ENCODE measurements at regions not wholly inside any gene's neighbourhood (a gene's known extent, or its start where the extent isn't known, plus 50 kb on each side); places are given as distances from the start of the nearest gene placed in this dataset.

DNA sequence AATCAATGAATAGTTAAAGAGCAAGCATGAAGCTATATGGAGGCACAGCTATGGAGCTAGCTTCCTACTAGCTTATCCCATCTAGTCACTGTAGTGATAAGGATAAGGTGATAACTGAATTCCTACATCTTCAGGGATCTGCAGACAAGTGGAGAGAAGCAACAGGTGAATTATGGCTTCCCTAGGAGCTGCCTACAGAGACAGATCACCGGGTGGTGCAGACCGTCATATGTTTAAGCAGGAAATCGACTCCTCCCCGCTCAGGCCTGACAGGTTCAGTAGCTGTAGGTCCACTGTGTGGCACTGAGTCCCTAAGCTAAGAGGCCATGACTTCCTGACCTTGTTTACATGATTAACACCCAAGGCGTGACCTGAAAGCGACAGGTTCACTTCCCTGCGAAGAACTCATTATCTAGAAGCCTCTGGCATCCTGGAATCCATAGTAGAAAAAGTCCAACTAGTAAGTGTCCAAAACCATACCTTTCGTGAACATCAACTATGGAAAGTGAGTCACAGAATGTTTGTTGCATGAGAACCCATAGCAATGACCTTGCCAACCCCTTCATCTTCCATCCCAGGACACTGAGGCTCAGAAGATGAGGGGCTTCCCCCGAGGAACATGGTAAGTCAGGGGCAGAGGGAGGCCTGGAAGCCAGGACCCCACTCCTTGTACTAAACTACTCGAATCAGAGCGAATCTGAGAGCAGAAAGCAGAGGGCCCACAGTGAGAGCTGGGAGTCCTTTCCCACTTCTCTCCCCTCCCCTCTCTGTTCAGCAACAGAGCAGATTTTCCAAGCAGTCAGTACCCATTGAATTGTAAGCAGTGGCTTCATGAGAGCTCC, 75.4 kb upstream of the CCND2 start:
- Histone ChIP-seq H3K27me3 (peaks cover 7% of the 10 kb centered on the region), H3K36me3 (replicated peaks in 1 of 2) (no peaks in the 10 kb centered on the region), H3K27ac (no peak overlapping the region), H3K9me3 (replicated peaks in 1 of 3) (no peaks in the 10 kb centered on the region), H3K4me1 (replicated peaks in 1 of 2) (no peaks in the 10 kb centered on the region), H3K4me3 (no peak overlapping the region)
- TF ChIP-seq POLR2A (IDR thresholded peaks at IDR 0.05), result no peak
- TF ChIP-seq, protein P1, sequence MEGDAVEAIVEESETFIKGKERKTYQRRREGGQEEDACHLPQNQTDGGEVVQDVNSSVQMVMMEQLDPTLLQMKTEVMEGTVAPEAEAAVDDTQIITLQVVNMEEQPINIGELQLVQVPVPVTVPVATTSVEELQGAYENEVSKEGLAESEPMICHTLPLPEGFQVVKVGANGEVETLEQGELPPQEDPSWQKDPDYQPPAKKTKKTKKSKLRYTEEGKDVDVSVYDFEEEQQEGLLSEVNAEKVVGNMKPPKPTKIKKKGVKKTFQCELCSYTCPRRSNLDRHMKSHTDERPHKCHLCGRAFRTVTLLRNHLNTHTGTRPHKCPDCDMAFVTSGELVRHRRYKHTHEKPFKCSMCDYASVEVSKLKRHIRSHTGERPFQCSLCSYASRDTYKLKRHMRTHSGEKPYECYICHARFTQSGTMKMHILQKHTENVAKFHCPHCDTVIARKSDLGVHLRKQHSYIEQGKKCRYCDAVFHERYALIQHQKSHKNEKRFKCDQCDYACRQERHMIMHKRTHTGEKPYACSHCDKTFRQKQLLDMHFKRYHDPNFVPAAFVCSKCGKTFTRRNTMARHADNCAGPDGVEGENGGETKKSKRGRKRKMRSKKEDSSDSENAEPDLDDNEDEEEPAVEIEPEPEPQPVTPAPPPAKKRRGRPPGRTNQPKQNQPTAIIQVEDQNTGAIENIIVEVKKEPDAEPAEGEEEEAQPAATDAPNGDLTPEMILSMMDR (IDR thresholded peaks at IDR 0.05), result no peak
- intact Hi-C loops (cut with DNase I), result no loop called here
- DNase-seq, result no peak
- 83 to 87% (median 85%) methylated on average over 9 to 11 of the region's 11 CpGs for WGBS, 4 donors

DNA sequence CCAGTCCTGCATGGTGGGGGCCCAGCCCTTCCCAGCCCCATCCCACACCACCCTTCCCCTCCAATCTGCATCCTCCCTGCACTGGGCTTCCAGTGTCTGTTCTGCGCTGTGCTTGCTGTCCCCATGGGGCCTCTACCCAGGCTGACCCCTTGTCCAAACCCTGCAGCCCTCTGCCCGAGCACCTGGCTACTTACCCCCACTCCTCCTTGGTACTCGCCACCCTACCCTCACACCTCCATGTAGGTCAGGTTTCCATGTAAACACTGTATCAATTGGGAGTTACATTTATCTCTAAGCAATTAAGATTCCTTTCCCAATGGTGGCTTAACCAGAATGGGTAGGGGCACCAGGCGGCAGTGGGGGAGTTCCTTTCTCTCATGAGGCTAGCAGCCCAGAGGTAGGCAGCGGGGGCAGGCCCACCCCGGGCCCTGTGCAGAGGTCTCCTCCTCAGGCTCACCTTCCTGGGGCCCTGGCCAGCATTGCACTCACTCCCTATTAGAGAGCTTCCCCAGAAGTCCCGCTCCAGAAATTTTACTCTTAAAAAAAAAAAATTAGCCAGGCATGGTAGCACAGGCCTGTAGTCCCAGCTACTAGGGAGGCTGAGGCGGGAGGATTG, 76.6 kb upstream of the CCND2 start:
- Histone ChIP-seq H3K4me3 (no peak overlapping the region), H3K36me3 (replicated peaks in 1 of 2) (no peaks in the 10 kb centered on the region), H3K27ac (no peak overlapping the region), H3K27me3 (peaks cover 7% of the 10 kb centered on the region), H3K4me1 (replicated peaks in 1 of 2) (no peaks in the 10 kb centered on the region), H3K9me3 (replicated peaks in 1 of 3) (no peaks in the 10 kb centered on the region)
- intact Hi-C loops (cut with DNase I), result no loop called here
- WGBS, 4 donors, result 91 to 94% (median 93%) methylated on average over 5 to 8 of the region's 8 CpGs
- TF ChIP-seq, protein P1 (IDR thresholded peaks at IDR 0.05), result no peak
- TF ChIP-seq POLR2A (IDR thresholded peaks at IDR 0.05), result no peak
- no peak for DNase-seq

GRCh38 chr12:4194668-4195067, 78.9 kb upstream of the CCND2 start:
- no peaks in the 10 kb centered on the region for H3K4me1 ChIP-seq (replicated peaks in 1 of 2)
- H3K9me3 ChIP-seq (replicated peaks in 1 of 3), result no peaks in the 10 kb centered on the region
- intact Hi-C loops (cut with DNase I), result no loop called here
- H3K27me3 ChIP-seq, result peaks cover 12% of the 10 kb centered on the region
- H3K27ac ChIP-seq, result no peak overlapping the region
- no peak overlapping the region for H3K4me3 ChIP-seq
- H3K36me3 ChIP-seq (replicated peaks in 1 of 2), result no peaks in the 10 kb centered on the region
- WGBS, 4 donors, result 84 to 90% (median 88%) methylated on average over 10 of the region's 10 CpGs
- no peak for TF ChIP-seq POLR2A (IDR thresholded peaks at IDR 0.05)
- TF ChIP-seq, protein P1 (IDR thresholded peaks at IDR 0.05), result no peak
- DNase-seq, result no peak

DNA sequence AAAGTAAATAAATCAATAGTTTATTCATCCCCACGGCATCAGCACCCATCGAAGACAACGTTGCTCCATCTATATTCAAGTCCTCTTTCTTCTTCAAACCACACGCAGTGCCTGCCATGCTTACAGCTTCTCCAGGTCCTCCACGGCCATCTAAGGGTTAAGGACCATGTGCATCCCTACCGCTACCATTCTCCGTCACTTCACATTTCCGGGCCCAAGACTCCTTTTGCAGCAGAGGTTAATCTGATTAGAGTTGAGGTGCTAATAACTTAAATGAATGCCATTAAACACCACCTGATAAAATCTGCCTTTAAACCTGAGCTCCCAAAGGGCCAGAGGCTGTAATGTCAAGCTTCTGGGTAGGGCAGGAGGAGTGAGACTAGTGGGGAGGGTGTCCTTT, 79.7 kb upstream of the CCND2 start:
- Histone ChIP-seq H3K4me1 (replicated peaks in 1 of 2) (no peaks in the 10 kb centered on the region), H3K36me3 (replicated peaks in 1 of 2) (no peaks in the 10 kb centered on the region), H3K27ac (no peak overlapping the region), H3K9me3 (replicated peaks in 1 of 3) (no peaks in the 10 kb centered on the region), H3K27me3 (peaks cover 12% of the 10 kb centered on the region), H3K4me3 (no peak overlapping the region)
- no peak for TF ChIP-seq POLR2A (IDR thresholded peaks at IDR 0.05)
- TF ChIP-seq, protein P1 (IDR thresholded peaks at IDR 0.05), result no peak
- intact Hi-C loops (cut with DNase I), result no loop called here
- no peak for DNase-seq
- 33 to 55% (median 40%) methylated on average over 8 of the region's 8 CpGs for WGBS, 4 donors
